GM19463 (cell line): ENCODE measurements at regions not wholly inside any gene's neighbourhood (a gene's known extent, or its start where the extent isn't known, plus 50 kb on each side); places are given as distances from the start of the nearest gene placed in this dataset.

ENCODE experiments used
- ATAC-seq: cut with Tn5 transposase; IDR thresholded peaks from one replicate; pipeline ENCODE4 v1.9.1; 2021; ENCODE audit warnings: mild to moderate bottlenecking, moderate library complexity; ENCODE audit not compliant: unreplicated experiment

GRCh38 chr5:141778683-141779082, 96.7 kb upstream of the ARAP3 start:
- ATAC-seq, result no peak

- ATAC-seq, result no peak
Measured at GRCh38 chr5:141778206-141778605, 96.2 kb upstream of the ARAP3 start.

GRCh38 chr5:141777711-141778110, 95.7 kb upstream of the ARAP3 start:
- no peak for ATAC-seq

GRCh38 chr5:141777130-141777529, 95.1 kb upstream of the ARAP3 start:
- no peak for ATAC-seq

- no peak for ATAC-seq
Measured at GRCh38 chr5:141773779-141774562, 91.9 kb upstream of the ARAP3 start.

- ATAC-seq, result no peak
Measured at GRCh38 chr5:141772281-141772680, 90.3 kb upstream of the ARAP3 start.

- no peak for ATAC-seq
Measured at GRCh38 chr5:141771562-141771961, 89.5 kb upstream of the ARAP3 start.

- ATAC-seq, result no peak
Measured at GRCh38 chr5:141771031-141771430, 89.0 kb upstream of the ARAP3 start.

- no peak for ATAC-seq
Measured at GRCh38 chr5:141769671-141770070, 87.6 kb upstream of the ARAP3 start.

GRCh38 chr5:141767671-141768070, 85.6 kb upstream of the ARAP3 start:
- ATAC-seq, result no peak

GRCh38 chr5:141765896-141766551, 84.0 kb upstream of the ARAP3 start:
- no peak for ATAC-seq

- ATAC-seq, result no peak
Measured at GRCh38 chr5:141763541-141763940, 81.5 kb upstream of the ARAP3 start.

GRCh38 chr5:141762790-141763368, 80.8 kb upstream of the ARAP3 start:
- ATAC-seq, result peak; percentile 62

- no peak for ATAC-seq
Measured at GRCh38 chr5:141762316-141762715, 80.3 kb upstream of the ARAP3 start.

- ATAC-seq, result no peak
Measured at GRCh38 chr5:141760753-141761152, 78.7 kb upstream of the ARAP3 start.

GRCh38 chr5:141760193-141760592, 78.2 kb upstream of the ARAP3 start:
- no peak for ATAC-seq

- no peak for ATAC-seq
Measured at GRCh38 chr5:141758310-141758998, 76.4 kb upstream of the ARAP3 start.

- ATAC-seq, result no peak
Measured at GRCh38 chr5:141757402-141757801, 75.4 kb upstream of the ARAP3 start.

- no peak for ATAC-seq
Measured at GRCh38 chr5:141756196-141756595, 74.2 kb upstream of the ARAP3 start.

GRCh38 chr5:141753971-141754713, 72.1 kb upstream of the ARAP3 start:
- no peak for ATAC-seq
